ENCODE measurements at regions not wholly inside any gene's neighbourhood (a gene's known extent, or its start where the extent isn't known, plus 50 kb on each side); places are given as distances from the start of the nearest gene placed in this dataset.

GRCh38 chr1:37404711-37405110 is 69.7 kb upstream of the ZC3H12A start:
- DNase-seq (no peak), ATAC-seq (ENCODE audit: low read depth in 2 of 2) (no peak)
- Histone ChIP-seq H3K4me3 (ENCODE audit: low read depth, low read length) (no peak overlapping the region), H3K27me3 (ENCODE audit: control insufficient read depth, insufficient read depth, low read length) (no peaks in the 10 kb centered on the region), H3K36me3 (ENCODE audit: control insufficient read depth, insufficient read depth, low read length) (no peaks in the 10 kb centered on the region), H3K4me1 (ENCODE audit: control insufficient read depth, insufficient read depth, low read length, poor library complexity, severe bottlenecking) (no peaks in the 10 kb centered on the region), H3K27ac (ENCODE audit: insufficient read depth, low read length, poor library complexity, severe bottlenecking) (no peak overlapping the region), H3K9me3 (ENCODE audit: control insufficient read depth in 2 of 2, low read length in 2 of 2) (no peaks in the 10 kb centered on the region)
- H3K27me3 Mint-ChIP-seq = peaks cover 5% of the 10 kb centered on the region
- H3K36me3 Mint-ChIP-seq = no peaks in the 10 kb centered on the region
- no peak overlapping the region for H3K4me3 Mint-ChIP-seq
- no peak overlapping the region for H3K27ac Mint-ChIP-seq
- peaks cover 0 to 2% (median 0%) of the 10 kb centered on the region in 7 donors for H3K9me3 Mint-ChIP-seq
- no peaks in the 10 kb centered on the region for H3K4me1 Mint-ChIP-seq

- peaks cover 5% of the 10 kb centered on the region for H3K27me3 Mint-ChIP-seq
These were observed 64.3 kb upstream of the ZC3H12A start for GRCh38 chr1:37410105-37410504.

GRCh38 chr1:37410815-37411214 is 63.6 kb upstream of the ZC3H12A start:
- Mint-ChIP-seq H3K27me3 (peaks cover 5% of the 10 kb centered on the region), H3K27ac (no peak overlapping the region), H3K4me1 (no peaks in the 10 kb centered on the region), H3K9me3 (peaks cover 0 to 3% (median 2%) of the 10 kb centered on the region in 7 donors), H3K36me3 (peaks cover 4% of the 10 kb centered on the region), H3K4me3 (no peak overlapping the region)
- H3K36me3 ChIP-seq (ENCODE audit: control insufficient read depth, insufficient read depth, low read length) = no peaks in the 10 kb centered on the region
- H3K4me3 ChIP-seq (ENCODE audit: low read depth, low read length) = no peak overlapping the region
- no peak for ATAC-seq (ENCODE audit: low read depth in 2 of 2)
- no peaks in the 10 kb centered on the region for H3K9me3 ChIP-seq (ENCODE audit: control insufficient read depth in 2 of 2, low read length in 2 of 2)
- no peaks in the 10 kb centered on the region for H3K4me1 ChIP-seq (ENCODE audit: control insufficient read depth, insufficient read depth, low read length, poor library complexity, severe bottlenecking)
- no peaks in the 10 kb centered on the region for H3K27me3 ChIP-seq (ENCODE audit: control insufficient read depth, insufficient read depth, low read length)
- H3K27ac ChIP-seq (ENCODE audit: insufficient read depth, low read length, poor library complexity, severe bottlenecking) = no peak overlapping the region
- DNase-seq = peak in 1 of 3 donors; percentile 3

More at GRCh38 chr1:37410105-37410504, 64.3 kb upstream of the ZC3H12A start:
- Mint-ChIP-seq H3K9me3 (peaks cover 0 to 3% (median 0%) of the 10 kb centered on the region in 7 donors), H3K4me3 (no peak overlapping the region), H3K27ac (no peak overlapping the region), H3K4me1 (no peaks in the 10 kb centered on the region), H3K36me3 (no peaks in the 10 kb centered on the region)
- no peak overlapping the region for H3K27ac ChIP-seq (ENCODE audit: insufficient read depth, low read length, poor library complexity, severe bottlenecking)
- ATAC-seq (ENCODE audit: low read depth in 2 of 2) = no peak
- H3K4me1 ChIP-seq (ENCODE audit: control insufficient read depth, insufficient read depth, low read length, poor library complexity, severe bottlenecking) = no peaks in the 10 kb centered on the region
- no peaks in the 10 kb centered on the region for H3K27me3 ChIP-seq (ENCODE audit: control insufficient read depth, insufficient read depth, low read length)
- DNase-seq = no peak
- H3K36me3 ChIP-seq (ENCODE audit: control insufficient read depth, insufficient read depth, low read length) = no peaks in the 10 kb centered on the region
- no peaks in the 10 kb centered on the region for H3K9me3 ChIP-seq (ENCODE audit: control insufficient read depth in 2 of 2, low read length in 2 of 2)
- H3K4me3 ChIP-seq (ENCODE audit: low read depth, low read length) = no peak overlapping the region

- Histone ChIP-seq H3K4me3 (ENCODE audit: low read depth, low read length) (no peak overlapping the region), H3K9me3 (ENCODE audit: control insufficient read depth in 2 of 2, low read length in 2 of 2) (no peaks in the 10 kb centered on the region), H3K4me1 (ENCODE audit: control insufficient read depth, insufficient read depth, low read length, poor library complexity, severe bottlenecking) (no peaks in the 10 kb centered on the region), H3K27ac (ENCODE audit: insufficient read depth, low read length, poor library complexity, severe bottlenecking) (no peak overlapping the region), H3K36me3 (ENCODE audit: control insufficient read depth, insufficient read depth, low read length) (no peaks in the 10 kb centered on the region), H3K27me3 (ENCODE audit: control insufficient read depth, insufficient read depth, low read length) (peaks cover 2% of the 10 kb centered on the region)
- Mint-ChIP-seq H3K27me3 (peaks cover 4% of the 10 kb centered on the region), H3K9me3 (peaks cover 0 to 3% (median 2%) of the 10 kb centered on the region in 7 donors), H3K27ac (no peak overlapping the region), H3K4me3 (no peak overlapping the region), H3K4me1 (no peaks in the 10 kb centered on the region), H3K36me3 (peaks cover 5% of the 10 kb centered on the region)
- DNase-seq = no peak
- no peak for ATAC-seq (ENCODE audit: low read depth in 2 of 2)
These were observed 58.7 kb upstream of the ZC3H12A start for GRCh38 chr1:37415611-37416244.

- Histone ChIP-seq H3K36me3 (ENCODE audit: control insufficient read depth, insufficient read depth, low read length) (no peaks in the 10 kb centered on the region), H3K4me1 (ENCODE audit: control insufficient read depth, insufficient read depth, low read length, poor library complexity, severe bottlenecking) (no peaks in the 10 kb centered on the region), H3K4me3 (ENCODE audit: low read depth, low read length) (no peak overlapping the region), H3K27ac (ENCODE audit: insufficient read depth, low read length, poor library complexity, severe bottlenecking) (no peak overlapping the region), H3K27me3 (ENCODE audit: control insufficient read depth, insufficient read depth, low read length) (peaks cover 2% of the 10 kb centered on the region), H3K9me3 (ENCODE audit: control insufficient read depth in 2 of 2, low read length in 2 of 2) (no peaks in the 10 kb centered on the region)
- Mint-ChIP-seq H3K27me3 (peaks cover 8% of the 10 kb centered on the region), H3K9me3 (peaks cover 0 to 3% (median 2%) of the 10 kb centered on the region in 7 donors), H3K4me3 (no peak overlapping the region), H3K4me1 (no peaks in the 10 kb centered on the region), H3K36me3 (peaks cover 9% of the 10 kb centered on the region), H3K27ac (no peak overlapping the region)
- ATAC-seq (ENCODE audit: low read depth in 2 of 2) = no peak
- DNase-seq = no peak
These were observed 53.9 kb upstream of the ZC3H12A start for GRCh38 chr1:37420456-37420855.

GRCh38 chr1:37423810-37424209 is 50.6 kb upstream of the ZC3H12A start:
- Histone ChIP-seq H3K27ac (ENCODE audit: insufficient read depth, low read length, poor library complexity, severe bottlenecking) (no peak overlapping the region), H3K4me3 (ENCODE audit: low read depth, low read length) (no peak overlapping the region), H3K36me3 (ENCODE audit: control insufficient read depth, insufficient read depth, low read length) (no peaks in the 10 kb centered on the region), H3K4me1 (ENCODE audit: control insufficient read depth, insufficient read depth, low read length, poor library complexity, severe bottlenecking) (no peaks in the 10 kb centered on the region), H3K9me3 (ENCODE audit: control insufficient read depth in 2 of 2, low read length in 2 of 2) (no peaks in the 10 kb centered on the region), H3K27me3 (ENCODE audit: control insufficient read depth, insufficient read depth, low read length) (peaks cover 2% of the 10 kb centered on the region)
- Mint-ChIP-seq H3K27me3 (peaks cover 15% of the 10 kb centered on the region), H3K36me3 (peaks cover 4% of the 10 kb centered on the region), H3K9me3 (peaks cover 0 to 3% (median 0%) of the 10 kb centered on the region in 7 donors), H3K27ac (no peak overlapping the region), H3K4me3 (no peak overlapping the region), H3K4me1 (no peaks in the 10 kb centered on the region)
- ATAC-seq (ENCODE audit: low read depth in 2 of 2) (no peak), DNase-seq (no peak)

GRCh38 chr1:37424523-37424922 is 49.9 kb upstream of the ZC3H12A start:
- Histone ChIP-seq H3K9me3 (ENCODE audit: control insufficient read depth in 2 of 2, low read length in 2 of 2) (no peaks in the 10 kb centered on the region), H3K36me3 (ENCODE audit: control insufficient read depth, insufficient read depth, low read length) (no peaks in the 10 kb centered on the region), H3K4me3 (ENCODE audit: low read depth, low read length) (no peak overlapping the region), H3K27ac (ENCODE audit: insufficient read depth, low read length, poor library complexity, severe bottlenecking) (no peak overlapping the region), H3K4me1 (ENCODE audit: control insufficient read depth, insufficient read depth, low read length, poor library complexity, severe bottlenecking) (no peaks in the 10 kb centered on the region), H3K27me3 (ENCODE audit: control insufficient read depth, insufficient read depth, low read length) (peaks cover 2% of the 10 kb centered on the region)
- H3K4me3 Mint-ChIP-seq = no peak overlapping the region
- H3K4me1 Mint-ChIP-seq = no peaks in the 10 kb centered on the region
- peaks cover 13% of the 10 kb centered on the region for H3K27me3 Mint-ChIP-seq
- DNase-seq (no peak), ATAC-seq (ENCODE audit: low read depth in 2 of 2) (no peak)
- H3K36me3 Mint-ChIP-seq = peaks cover 4% of the 10 kb centered on the region
- peak overlapping the region in 1 of 3 donors; percentile 24 for H3K27ac Mint-ChIP-seq
- H3K9me3 Mint-ChIP-seq = peaks cover 0 to 4% (median 0%) of the 10 kb centered on the region in 7 donors
